CD4-positive, alpha-beta T cell (primary cell): ENCODE measurements at regions not wholly inside any gene's neighbourhood (a gene's known extent, or its start where the extent isn't known, plus 50 kb on each side); places are given as distances from the start of the nearest gene placed in this dataset.

Experiments
- ATAC-seq: fragments of 200-7000 bp; cut with Tn5 transposase; one replicate; pipeline ENCODE4 v1.10.0; 2022; ENCODE audit warnings: mild to moderate bottlenecking; ENCODE audit not compliant: poor library complexity
- CTCF ChIA-PET: fragments of 350-600 bp; sonication (Branson Sonifier 250); formaldehyde crosslinking; loops from one replicate; lab custom pipeline; 2021; ENCODE audit warnings: antibody characterized with exemption, inconsistent platforms; lab: Charles Lee
- POLR2A ChIA-PET: fragments of 350-600 bp; sonication (Branson Sonifier 250); formaldehyde crosslinking; loops from one replicate; lab custom pipeline; 2021; ENCODE audit warnings: antibody characterized with exemption, inconsistent platforms; lab: Charles Lee
- DNase-seq, 14 experiments: peaks; one replicate each; pipeline ENCODE4 v3.0.0-alpha.2; 2013 to 2020; ENCODE audit warnings: mixed read lengths in 2 of 14
- H3K27ac ChIP-seq, 2 donors: one replicate each; pipeline versions ENCODE4 v1.5.1 to v1.7.0; 2013; ENCODE audit warnings: low read length in 2 of 2, low read depth in 1 of 2, mild to moderate bottlenecking in 1 of 2
- H3K27me3 ChIP-seq, 2 experiments: 1 replicate in 1 of 2; 2 replicates in 1 of 2; pipeline versions ENCODE4 v1.6.1 to v1.7.0; 2013; ENCODE audit warnings: low read length in 2 of 2, control low read depth in 1 of 2, mild to moderate bottlenecking in 1 of 2, moderate library complexity in 1 of 2; ENCODE audit not compliant: insufficient read depth in 2 of 2, control insufficient read depth in 1 of 2
- H3K36me3 ChIP-seq: one replicate; pipeline ENCODE4 v1.6.1; 2013; ENCODE audit warnings: low read length, control low read depth; ENCODE audit not compliant: insufficient read depth
- H3K4me1 ChIP-seq: one replicate; pipeline ENCODE4 v1.6.1; 2013; ENCODE audit warnings: low read length, control low read depth; ENCODE audit not compliant: insufficient read depth
- H3K4me3 ChIP-seq: one replicate; pipeline ENCODE4 v1.5.1; 2013; ENCODE audit warnings: mild to moderate bottlenecking, low read length, moderate library complexity
- H3K9me3 ChIP-seq, 2 experiments: 1 replicate in 1 of 2; 2 replicates in 1 of 2; pipeline versions ENCODE4 v1.6.1 to v1.7.0; 2013; ENCODE audit warnings: low read length in 2 of 2, mild to moderate bottlenecking in 2 of 2, control low read depth in 1 of 2, moderate library complexity in 1 of 2; ENCODE audit not compliant: control insufficient read depth in 1 of 2, insufficient read depth in 1 of 2
- H3K27ac Mint-ChIP-seq: one replicate; pipeline ENCODE4 v1.8.0; 2020; ENCODE audit warnings: mixed read lengths
- H3K27me3 Mint-ChIP-seq: one replicate; pipeline ENCODE4 v1.8.0; 2021; ENCODE audit warnings: mixed read lengths
- H3K36me3 Mint-ChIP-seq: one replicate; pipeline ENCODE4 v1.8.0; 2021; ENCODE audit warnings: low read depth, mixed read lengths
- H3K4me1 Mint-ChIP-seq: one replicate; pipeline ENCODE4 v1.8.0; 2021; ENCODE audit warnings: low read depth, mixed read lengths
- H3K4me3 Mint-ChIP-seq: one replicate; pipeline ENCODE4 v1.8.0; 2020; ENCODE audit warnings: mild to moderate bottlenecking, mixed read lengths
- H3K9me3 Mint-ChIP-seq: one replicate; pipeline ENCODE4 v1.8.0; 2020; ENCODE audit warnings: mixed read lengths
- intact Hi-C, 2 experiments: fragments of 100-400 bp; cut with DNase I in 1 of 2; cut with micrococcal nuclease in 1 of 2; formaldehyde crosslinking; loops; one replicate each; pipeline versions ENCODE4 v1.15.1 to v1.9.0; 2023 to 2025; cut with DNase I, micrococcal nuclease
- TF ChIP-seq, protein P1 (sequence below): fragments of 200-600 bp; IDR thresholded peaks from one replicate; pipeline ENCODE4 v1.8.0; 2022; ENCODE audit warnings: antibody characterized with exemption, mild to moderate bottlenecking

DNA sequence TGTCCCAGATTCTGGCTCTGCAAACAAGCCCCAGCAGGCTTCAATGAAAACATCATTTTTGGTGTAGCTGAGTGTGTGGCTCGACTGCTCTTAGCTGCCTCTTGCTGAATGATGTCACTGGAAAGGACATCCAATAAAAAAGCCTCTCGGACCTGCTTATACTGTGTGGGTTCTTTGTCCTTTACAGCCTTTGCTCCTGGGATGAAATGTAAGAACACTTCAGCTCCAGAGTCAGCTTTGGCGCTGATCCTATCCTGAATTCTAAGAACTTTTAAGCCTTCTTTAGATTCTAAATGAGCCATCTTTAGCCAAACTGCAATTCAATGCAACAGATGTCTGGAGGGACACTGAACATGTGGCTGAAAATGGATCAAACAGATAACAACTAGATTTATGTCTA lies 404.6 kb upstream of the C9orf72 start:
- Histone ChIP-seq H3K9me3 (no peaks in the 10 kb centered on the region), H3K27me3 (no peaks in the 10 kb centered on the region), H3K4me1 (no peaks in the 10 kb centered on the region), H3K4me3 (no peak overlapping the region), H3K27ac (no peak overlapping the region), H3K36me3 (no peaks in the 10 kb centered on the region)
- Mint-ChIP-seq H3K27me3 (no peaks in the 10 kb centered on the region), H3K9me3 (no peaks in the 10 kb centered on the region), H3K36me3 (no peaks in the 10 kb centered on the region), H3K27ac (no peak overlapping the region), H3K4me1 (no peaks in the 10 kb centered on the region), H3K4me3 (no peak overlapping the region)
- no peak for ATAC-seq
- TF ChIP-seq, protein P1, sequence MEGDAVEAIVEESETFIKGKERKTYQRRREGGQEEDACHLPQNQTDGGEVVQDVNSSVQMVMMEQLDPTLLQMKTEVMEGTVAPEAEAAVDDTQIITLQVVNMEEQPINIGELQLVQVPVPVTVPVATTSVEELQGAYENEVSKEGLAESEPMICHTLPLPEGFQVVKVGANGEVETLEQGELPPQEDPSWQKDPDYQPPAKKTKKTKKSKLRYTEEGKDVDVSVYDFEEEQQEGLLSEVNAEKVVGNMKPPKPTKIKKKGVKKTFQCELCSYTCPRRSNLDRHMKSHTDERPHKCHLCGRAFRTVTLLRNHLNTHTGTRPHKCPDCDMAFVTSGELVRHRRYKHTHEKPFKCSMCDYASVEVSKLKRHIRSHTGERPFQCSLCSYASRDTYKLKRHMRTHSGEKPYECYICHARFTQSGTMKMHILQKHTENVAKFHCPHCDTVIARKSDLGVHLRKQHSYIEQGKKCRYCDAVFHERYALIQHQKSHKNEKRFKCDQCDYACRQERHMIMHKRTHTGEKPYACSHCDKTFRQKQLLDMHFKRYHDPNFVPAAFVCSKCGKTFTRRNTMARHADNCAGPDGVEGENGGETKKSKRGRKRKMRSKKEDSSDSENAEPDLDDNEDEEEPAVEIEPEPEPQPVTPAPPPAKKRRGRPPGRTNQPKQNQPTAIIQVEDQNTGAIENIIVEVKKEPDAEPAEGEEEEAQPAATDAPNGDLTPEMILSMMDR = no peak
- CTCF ChIA-PET = no interaction called here
- intact Hi-C loops = no loop called here
- POLR2A ChIA-PET = no interaction called here
- DNase-seq = no peak

DNA sequence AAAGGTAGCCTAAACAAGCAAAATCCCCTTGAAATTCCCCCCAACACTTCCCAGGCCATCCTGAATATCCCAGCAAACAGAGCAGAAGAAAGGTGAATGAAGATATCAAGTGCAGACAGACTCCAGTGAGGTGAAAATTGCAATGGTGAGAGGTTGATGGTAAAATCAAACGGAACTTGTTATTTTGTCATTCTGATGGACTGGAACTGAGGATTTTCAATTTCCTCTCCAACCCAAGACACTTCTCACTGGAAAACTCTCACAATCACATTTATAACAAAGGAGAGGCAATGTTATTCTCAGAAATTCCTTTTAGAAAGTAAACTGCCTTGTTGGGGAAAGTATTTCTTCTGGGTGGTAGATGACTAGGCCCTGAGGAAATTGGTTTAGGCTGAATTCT lies 412.4 kb upstream of the C9orf72 start:
- POLR2A ChIA-PET = no interaction called here
- no peak overlapping the region for H3K27ac Mint-ChIP-seq
- intact Hi-C loops = no loop called here

DNA sequence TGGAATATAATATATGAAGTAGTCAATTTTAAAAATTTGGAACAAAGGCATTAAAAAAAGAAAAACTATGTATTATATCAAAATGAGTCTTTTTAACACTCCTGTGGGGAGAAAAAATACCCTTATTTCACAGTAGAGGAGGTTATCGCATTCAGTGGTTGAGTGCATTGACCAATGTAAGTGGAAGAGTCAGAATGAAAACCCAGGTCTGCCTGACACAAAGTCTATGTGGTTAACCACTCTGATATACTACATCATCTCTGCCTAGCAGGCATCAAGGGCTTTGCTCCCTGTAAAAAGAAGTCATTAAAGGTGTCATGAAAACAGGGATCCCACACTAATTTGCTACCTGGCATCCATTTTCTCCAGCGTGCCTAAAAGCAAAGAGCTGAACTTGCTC lies 417.2 kb upstream of the C9orf72 start:
- Mint-ChIP-seq H3K4me1 (no peaks in the 10 kb centered on the region), H3K36me3 (no peaks in the 10 kb centered on the region), H3K4me3 (no peak overlapping the region), H3K27me3 (no peaks in the 10 kb centered on the region), H3K9me3 (no peaks in the 10 kb centered on the region), H3K27ac (no peak overlapping the region)
- Histone ChIP-seq H3K27me3 (no peaks in the 10 kb centered on the region), H3K27ac (no peak overlapping the region), H3K9me3 (no peaks in the 10 kb centered on the region), H3K36me3 (no peaks in the 10 kb centered on the region), H3K4me3 (no peak overlapping the region), H3K4me1 (no peaks in the 10 kb centered on the region)
- ATAC-seq (no peak), DNase-seq (no peak)
- ChIA-PET CTCF (no interaction called here), POLR2A (interaction anchor here (0.6 kb wide), 1 partner anchor 715 kb away, joined by 3 read pairs; no protein-coding TSS in a partner anchor)
- intact Hi-C loops = no loop called here
- TF ChIP-seq, protein P1 = no peak

More for the DNA sequence above, 412.4 kb upstream of the C9orf72 start:
- Histone ChIP-seq H3K9me3 (no peaks in the 10 kb centered on the region), H3K27ac (no peak overlapping the region), H3K27me3 (no peaks in the 10 kb centered on the region), H3K4me1 (no peaks in the 10 kb centered on the region), H3K4me3 (no peak overlapping the region), H3K36me3 (no peaks in the 10 kb centered on the region)
- Mint-ChIP-seq H3K4me3 (no peak overlapping the region), H3K9me3 (no peaks in the 10 kb centered on the region), H3K36me3 (no peaks in the 10 kb centered on the region), H3K4me1 (no peaks in the 10 kb centered on the region), H3K27me3 (no peaks in the 10 kb centered on the region)
- no peak for DNase-seq
- no peak for ATAC-seq
- TF ChIP-seq, protein P1 = no peak
- CTCF ChIA-PET = no interaction called here
